HG03039 (cell line): ENCODE measurements at regions not wholly inside any gene's neighbourhood (a gene's known extent, or its start where the extent isn't known, plus 50 kb on each side); places are given as distances from the start of the nearest gene placed in this dataset.
"Not testable (repeated sequence)": the region's sequence is repeated elsewhere in the genome, so short reads cannot be mapped to it uniquely, and the experiment has no call there.

Experiments
- ATAC-seq: cut with Tn5 transposase; IDR thresholded peaks from one replicate; pipeline ENCODE4 v1.9.1; 2021; ENCODE audit warnings: mild to moderate bottlenecking, moderate library complexity; ENCODE audit not compliant: unreplicated experiment

DNA sequence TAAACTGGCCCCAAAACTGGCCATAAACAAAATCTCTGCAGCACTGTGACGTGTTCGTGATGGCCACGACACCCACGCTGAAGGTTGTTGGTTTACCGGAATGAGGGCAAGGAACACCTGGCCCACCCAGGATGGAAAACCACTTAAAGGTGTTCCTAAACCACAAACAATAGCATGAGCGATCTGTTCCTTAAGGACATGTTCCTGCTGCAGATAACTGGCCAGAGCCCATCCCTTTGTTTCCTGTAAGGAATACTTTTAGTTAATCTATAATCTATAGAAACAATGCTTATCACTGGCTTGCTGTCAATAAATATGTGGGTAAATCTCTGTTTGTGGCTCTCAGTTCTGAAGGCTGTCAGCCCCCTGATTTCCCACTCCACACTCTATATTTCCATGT lies 305.2 kb upstream of the RPS23 start:
- not testable (repeated sequence) for ATAC-seq

DNA sequence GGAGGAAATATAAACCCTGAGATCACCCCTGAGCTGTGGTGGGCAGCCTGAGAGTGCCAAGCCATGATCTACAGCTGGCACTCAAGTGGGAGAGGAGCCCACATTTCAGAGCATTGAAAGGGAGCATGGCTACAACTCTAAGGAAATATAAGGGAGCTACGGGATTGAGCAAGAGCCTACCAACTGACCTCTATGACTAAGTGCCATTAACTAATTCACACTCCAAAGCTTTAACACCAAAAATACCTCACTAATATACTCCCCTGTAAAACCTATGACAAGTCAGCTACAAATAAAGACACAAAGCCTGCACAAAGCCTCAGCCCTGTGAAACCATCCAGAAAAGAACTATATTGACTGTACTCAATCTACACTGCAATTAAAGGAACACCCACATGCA lies 286.8 kb upstream of the RPS23 start:
- ATAC-seq, result no peak

DNA sequence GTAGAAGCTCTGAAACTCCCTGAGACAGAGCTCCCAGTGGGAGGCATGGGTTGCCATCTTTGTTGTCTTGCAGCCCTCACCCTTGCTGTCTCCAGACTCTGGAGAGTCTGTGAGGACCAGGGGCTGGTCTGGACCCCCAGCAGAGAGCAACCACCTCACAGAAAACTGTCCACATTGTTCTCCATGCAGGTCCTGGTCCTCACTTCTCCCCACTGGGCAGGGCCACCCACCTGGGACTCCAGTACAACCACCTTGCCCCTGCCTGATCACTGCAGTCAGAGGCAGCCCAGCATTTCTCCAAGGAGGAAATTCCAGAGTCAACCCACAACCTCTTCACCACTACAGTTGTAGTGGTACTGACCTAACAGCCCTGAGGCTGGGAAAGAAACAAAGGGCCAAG lies 285.6 kb upstream of the RPS23 start:
- no peak for ATAC-seq

DNA sequence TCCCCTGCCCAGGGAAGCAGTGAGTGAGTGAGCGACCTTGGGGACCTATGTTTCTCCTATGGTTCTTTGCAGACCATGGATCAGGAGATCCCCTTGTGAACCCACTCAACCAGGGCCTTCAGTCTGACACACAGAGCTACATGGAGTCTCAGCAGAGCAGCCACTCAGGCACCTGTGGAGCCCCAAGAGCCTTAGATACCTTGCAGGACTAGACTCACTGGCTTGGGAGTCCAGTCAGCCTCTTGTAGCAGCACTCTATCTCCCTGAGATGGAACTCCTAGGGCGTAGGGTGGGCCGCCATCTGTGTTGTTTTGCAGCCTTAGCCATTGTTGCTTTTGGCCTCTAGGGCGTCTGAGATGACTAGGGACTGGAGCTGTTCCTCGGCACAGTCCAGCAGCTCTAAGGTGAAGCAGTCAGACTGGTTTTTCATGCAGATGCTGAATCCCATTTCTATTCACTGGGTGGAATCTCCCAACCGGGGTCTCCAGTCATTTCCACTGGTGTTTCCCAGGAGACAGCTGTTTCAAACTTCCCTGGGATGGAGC lies 284.6 kb upstream of the RPS23 start:
- ATAC-seq, result no peak

DNA sequence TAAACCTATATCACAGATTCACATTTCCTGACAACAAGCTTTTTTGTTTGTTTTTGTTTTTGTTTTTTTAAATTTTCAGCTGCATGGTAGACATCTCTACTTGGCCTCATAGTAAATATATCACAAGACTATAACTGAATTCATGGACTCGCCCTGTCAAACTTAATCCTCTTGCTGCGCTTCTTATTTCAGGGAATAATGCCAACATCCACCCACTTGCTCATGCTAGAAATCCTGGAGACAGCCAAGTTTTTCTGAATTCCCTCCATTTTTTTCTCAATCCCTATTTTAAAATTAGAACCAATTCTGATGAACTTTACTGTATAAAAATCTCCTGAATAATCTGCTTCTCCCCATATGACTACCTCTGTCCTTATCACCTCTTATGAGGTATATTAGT lies 283.6 kb upstream of the RPS23 start:
- no peak for ATAC-seq

DNA sequence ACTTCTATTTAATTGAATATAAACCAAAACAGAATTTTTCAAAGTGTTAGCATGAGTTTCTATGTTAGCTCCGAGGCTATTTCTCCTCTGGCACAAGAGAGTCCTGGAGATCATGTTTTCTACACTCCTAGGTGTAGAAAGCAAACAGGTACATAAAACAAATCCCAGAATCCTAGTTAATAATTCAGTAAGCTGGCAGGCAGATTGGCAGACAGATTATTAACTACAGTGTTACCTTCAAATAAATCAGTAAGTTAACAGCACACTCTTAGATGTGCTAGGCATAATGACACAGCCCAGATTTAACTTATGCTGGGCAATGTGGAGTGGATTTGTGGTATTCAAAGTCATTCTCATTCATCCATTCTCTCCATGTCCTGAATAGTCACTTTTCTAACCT lies 282.8 kb upstream of the RPS23 start:
- ATAC-seq, result no peak

DNA sequence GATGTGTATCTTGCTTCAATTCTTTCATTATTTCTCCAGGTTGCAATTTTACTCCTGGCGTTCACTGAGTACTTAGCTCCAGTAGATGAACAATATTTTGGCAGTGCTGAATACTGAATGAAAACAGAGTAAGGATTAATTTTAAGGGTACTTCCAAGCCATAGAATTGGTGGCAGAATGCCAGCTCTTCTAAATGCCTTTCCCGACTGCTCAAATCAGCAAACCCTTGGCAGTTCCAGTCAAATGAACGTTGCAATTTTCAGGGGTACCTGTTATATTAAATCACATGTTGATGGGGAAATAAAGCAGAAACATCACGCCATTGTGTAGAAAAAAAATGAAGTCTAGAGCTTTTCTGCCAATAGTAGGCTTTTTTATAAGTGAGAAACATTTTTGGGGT lies 282.4 kb upstream of the RPS23 start:
- ATAC-seq, result no peak

DNA sequence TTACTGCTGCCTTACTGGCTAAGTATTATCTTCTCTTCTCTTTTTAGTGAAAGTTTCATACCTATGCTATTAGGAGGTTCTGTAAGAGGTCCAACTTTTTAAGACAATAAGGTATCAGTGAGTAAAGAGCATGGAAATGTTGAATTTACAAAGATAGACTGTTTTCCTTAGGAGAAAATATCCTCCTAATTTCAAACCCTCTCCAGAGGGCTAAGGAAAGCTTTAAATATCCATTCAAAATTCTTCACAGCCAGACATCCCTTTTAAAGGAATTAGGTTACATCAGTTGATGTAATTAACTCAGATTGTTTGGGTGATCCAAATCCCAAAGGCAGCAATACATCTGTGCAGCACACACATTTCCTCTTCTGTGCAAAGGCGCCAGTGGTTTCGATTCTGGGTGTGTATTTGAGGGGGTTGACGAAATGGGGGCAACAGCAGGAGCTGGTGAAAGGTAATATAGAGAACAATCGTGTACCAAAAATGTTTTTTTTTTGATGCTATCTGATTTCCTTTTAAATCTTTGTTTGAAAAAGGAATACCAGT lies 273.8 kb upstream of the RPS23 start:
- ATAC-seq, result no peak

DNA sequence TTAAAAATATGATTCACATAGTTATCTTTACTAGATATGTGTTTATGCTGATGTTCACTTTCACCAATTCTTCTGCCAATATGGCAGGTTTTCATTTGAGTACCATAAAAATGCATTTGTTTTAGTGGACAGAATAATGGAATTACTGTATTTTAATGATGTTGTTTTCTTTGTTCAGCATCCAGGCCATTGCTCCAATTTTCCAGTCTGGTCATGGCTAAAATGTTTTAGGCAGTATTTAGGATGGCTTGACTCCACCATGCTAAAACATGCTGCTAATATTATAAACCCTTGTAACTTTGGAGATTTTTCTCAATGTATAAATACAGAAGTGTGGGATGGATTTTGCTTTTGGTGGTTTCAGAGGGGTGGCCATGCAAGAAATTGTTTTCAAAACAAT lies 273.0 kb upstream of the RPS23 start:
- ATAC-seq, result no peak

DNA sequence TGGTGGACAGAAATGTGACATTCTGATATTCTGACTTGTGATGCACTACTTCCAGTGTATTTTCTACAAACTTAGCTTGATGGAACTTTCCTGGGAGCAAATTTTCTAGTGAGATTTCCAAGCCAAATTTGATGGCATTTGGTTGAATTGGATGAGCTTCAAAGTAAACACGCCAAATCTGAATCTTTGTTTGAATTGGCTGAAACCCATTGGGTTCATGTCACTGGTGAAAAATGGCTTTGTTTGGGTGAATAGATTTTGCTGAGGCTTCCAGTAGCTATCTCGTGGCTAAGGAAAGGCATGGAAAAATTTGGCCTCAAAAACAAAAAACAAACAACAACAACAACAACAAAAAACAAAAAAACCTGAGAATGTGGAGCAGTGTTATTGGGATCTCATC lies 271.1 kb upstream of the RPS23 start:
- no peak for ATAC-seq

DNA sequence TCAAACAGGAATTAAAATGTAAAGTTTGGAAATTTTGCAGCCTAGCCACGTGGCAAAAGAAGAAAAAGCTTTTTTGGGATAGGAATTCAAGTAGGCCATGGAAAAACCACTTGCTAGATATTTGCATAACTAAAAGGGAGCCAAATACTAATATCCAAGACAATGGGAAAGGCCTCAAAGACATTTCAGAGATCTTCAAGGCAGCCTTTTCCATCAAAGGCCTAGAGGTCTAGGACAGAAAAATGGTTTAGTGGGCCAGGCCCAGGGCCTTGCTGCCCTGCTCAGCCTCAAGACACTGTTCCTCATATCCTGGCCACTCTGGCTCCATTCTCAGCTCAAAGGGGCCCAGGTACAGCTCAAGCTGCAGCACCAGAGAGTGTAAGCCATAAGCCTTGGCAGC lies 265.9 kb upstream of the RPS23 start:
- no peak for ATAC-seq

DNA sequence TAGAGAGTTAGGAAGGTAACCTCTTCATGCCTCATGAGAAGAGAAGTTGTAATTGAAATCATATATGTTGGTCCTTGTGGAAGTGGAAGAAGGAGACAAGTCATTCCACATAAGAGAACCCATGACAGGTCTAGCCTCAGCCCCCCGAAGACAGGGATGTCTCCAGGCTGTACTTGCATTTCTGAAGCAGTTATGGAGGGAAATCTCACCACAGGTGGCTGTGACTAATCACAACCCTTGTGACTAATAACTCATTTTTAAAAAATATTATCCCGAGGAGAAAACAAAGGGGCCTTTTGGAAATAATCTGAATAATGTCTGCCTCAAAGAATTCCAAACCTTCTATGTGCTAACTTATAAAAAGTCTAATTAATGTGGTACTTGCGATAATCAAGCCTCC lies 262.1 kb upstream of the RPS23 start:
- no peak for ATAC-seq

DNA sequence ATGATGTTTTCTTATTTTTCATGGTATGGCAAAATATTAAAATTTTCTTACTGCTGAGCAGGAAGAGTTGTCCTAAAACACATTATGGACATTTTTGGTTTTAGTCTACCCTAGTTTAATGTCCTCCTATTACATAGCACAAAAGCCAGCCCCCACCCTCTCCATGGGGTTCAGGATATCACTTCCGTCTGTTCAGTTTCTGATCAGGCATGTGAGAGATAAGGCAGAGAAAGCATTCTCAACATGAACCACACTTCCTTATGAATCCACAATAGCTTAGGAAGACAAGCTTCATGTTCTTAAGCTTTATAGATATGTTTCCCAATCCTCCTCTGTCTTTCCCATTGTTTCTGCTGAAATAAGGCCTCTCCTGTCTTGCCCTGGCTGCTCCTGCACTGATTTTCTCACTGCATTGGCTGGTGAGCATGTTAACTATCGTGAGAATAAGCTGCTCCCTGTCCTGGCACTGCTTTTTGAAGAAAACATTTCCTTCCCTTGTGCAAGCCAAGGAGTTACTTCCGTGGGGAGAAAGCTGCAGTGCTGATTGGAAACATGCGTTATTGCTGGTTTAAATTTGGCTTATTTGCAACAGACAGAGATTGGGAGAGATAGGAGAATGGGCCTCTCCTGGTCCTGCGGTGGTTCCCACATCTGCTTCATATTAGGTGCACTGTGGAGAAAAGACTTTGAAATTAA lies 260.3 kb upstream of the RPS23 start:
- ATAC-seq, result no peak

DNA sequence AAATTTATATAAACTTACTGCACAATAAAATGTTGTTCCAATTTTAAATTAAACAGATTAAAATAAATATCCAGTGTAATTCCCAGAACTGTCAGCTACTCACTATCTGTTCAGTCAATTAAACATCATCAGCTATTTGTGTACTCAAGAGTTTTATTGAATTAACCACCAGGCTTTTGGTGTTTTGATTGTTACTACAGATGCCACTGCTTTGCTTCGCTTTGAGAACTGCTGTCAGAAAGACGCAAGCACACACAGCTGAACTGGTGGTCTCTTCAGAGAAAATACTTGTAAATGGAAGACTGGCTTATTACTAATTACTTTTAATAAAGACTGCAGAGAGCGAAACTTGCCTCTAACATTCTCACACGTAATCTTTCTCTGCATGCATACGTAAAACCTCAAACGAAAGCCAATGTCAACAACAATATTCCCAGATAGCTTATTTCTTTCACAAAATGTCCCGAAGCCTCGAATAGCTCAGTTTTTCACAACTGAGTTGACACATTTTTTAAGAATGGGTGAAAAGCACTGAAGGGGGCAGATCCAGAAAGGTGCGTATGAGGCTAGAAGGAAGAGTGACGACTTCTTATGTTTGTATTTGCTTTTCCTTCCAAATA lies 259.6 kb upstream of the RPS23 start:
- ATAC-seq, result no peak

DNA sequence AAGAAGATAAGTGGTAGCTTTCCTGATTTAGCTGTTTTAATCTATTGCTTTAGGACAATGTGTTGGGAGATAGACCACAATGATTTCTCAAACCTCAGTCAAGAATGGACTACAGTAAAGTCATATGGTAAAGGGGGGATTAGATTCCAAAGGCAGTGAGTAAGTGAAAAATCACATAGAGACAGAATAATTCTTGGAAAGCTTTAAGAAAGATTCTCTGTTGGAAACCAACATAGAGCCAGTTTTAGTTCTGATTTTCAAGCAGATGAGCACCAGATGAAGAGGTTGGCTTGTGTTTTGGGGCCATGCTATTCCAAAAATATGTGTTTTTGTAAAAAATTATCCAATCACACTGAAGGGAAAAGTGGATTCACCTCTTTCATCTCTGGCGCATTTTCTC lies 256.8 kb upstream of the RPS23 start:
- ATAC-seq, result no peak

DNA sequence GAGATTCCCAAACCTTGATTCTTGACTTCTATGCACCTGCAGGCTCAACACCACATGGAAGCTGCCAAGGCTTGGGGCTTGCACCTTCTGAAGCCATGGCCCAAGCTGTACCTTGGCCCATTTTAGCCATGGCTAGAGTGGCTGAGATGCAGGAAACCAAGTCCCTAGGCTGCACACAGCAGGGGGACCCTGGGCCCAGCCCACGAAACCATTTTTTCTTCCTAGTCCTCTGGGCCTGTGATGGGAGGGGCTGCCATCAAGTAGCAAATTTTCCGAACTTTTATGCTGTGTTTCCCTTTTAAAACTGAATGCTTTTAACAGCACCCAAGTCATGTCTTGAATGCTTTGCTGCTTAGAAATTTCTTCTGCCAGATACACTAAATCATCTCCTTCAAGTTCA lies 253.9 kb upstream of the RPS23 start:
- ATAC-seq, result not testable (repeated sequence)

DNA sequence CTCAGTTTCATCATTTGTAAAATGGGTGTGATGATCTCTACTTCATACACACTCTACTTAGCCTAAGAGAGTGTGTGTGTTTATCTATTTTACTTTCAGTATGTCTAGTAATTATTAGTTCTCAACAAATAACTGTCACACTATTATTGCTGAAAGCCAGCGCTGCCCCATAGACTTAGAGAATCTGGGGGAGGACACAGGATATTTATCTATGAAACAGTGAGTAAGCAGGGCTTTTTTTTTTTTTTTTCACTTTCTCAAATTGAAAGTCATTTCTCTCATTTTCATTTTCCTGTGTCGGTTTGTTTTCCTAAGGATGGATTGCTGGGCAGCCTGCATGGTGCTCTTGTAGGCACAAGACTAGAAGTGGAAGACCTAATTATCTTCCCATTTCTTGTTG lies 248.4 kb upstream of the RPS23 start:
- no peak for ATAC-seq

DNA sequence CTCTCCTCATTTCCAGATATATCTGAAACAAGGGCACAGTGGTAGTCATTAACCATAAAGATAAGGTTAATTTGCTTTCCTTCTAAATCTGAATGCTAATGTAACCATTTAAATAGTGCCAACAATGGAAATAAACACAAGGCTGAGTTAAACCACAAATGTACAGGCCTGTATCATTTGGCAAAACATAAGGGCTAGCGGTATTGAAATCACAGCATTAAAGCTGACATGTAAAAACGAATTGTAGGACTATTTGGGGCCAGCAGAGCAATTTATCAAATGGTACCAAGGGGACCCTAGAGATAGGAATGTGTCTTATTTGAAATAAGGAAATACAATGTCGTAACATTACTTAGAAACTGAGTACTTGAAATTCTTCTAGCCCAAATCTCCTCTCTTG lies 247.5 kb upstream of the RPS23 start:
- no peak for ATAC-seq

DNA sequence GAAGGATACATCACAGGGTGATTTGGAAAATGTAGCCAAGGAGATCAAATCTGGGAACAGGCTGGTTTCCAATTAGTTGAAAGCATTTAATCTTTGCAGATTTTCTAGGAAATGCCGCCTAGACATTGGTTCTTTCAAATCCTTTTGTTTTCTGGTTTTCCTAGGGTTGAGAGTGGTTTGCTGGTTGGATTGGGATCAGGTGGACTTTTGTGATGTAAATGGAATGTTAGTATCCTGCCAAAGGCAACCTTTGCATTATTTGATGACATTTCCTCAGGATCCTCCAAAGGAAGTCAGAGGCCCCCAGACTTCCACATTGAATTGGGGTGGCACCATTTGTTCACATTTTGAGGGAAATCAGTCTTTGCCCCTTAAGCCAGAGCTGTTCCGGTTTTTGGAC lies 245.5 kb upstream of the RPS23 start:
- no peak for ATAC-seq

DNA sequence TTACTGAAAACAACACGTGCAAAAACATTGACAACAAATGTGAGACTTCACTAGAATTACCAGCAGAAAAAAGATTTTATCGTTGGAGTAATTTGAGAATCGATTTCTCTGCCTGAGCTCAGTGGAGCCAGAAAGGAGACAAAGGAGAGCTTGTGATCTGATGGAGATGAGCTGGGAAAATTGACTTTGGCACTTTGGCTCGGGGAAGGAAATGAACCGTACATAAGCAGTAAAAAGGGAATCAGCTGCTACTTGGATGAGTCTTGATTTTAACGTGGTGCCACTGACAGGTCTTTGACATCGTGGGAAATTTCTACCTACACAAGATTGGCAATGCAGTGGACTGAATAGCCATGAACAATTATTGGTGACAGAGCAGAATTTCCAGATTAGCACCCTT lies 244.7 kb upstream of the RPS23 start:
- ATAC-seq, result no peak

DNA sequence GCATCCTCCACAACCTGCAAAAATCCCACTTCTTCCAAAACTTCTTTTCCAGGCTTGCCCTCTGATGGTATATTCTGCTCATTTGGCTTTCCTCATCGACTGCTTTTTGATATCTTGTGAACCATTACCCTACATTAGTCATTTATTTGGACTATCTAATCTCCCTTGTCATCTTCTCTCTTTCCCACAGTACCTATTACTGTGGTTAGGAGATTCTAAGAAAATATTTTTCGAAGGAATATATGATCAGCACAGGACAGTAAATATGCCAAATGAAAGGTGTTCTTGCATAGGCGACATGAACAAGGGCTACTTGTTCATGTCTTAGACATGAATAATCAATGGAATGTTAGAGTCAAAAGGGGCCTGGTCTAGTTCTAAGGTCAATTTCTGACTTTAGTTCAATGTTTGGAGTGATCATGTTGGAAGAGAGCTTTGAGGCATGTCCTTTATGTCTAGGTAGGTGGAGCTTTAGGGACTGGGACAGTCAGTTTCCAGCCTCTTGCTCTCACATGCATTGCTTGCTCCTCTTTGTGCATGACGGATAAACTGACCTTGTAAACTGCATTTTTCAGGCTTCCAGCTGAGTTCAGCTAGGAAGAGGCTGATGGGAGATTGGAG lies 243.4 kb upstream of the RPS23 start:
- no peak for ATAC-seq

DNA sequence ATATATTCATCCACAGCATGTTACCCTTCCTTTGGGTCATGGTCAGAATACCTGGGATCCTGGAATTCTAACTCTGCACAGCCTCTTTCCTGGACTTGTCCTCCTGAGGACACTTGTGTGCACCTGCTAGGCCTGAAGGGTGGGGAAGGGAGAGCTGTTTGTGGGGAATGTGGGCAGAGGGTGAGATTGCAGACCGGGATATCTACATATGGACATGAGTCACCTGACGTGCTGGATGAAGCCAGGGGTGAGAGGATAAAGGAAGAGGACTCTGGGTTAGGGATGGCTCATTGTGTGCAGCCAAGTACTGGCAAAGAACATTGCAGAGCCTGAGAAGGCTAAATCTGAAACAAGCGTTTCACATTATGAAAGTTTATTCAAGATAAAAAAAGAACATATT lies 241.4 kb upstream of the RPS23 start:
- ATAC-seq, result no peak
